OCI-LY1 (cell line): ENCODE measurements at regions not wholly inside any gene's neighbourhood (a gene's known extent, or its start where the extent isn't known, plus 50 kb on each side); places are given as distances from the start of the nearest gene placed in this dataset.

Source experiments
- EZH2 ChIP-seq: fragments of 200-600 bp; sonication (generic), shearing (Covaris generic); IDR thresholded peaks from 2 replicates; pipeline ENCODE4 v1.8.0; 2017; ENCODE audit warnings: borderline replicate concordance, mixed run types, mild to moderate bottlenecking, antibody characterized with exemption, low read length, moderate library complexity, mixed read lengths
- TF ChIP-seq, protein P1 (sequence below): fragments of 200-600 bp; sonication (generic), shearing (Covaris generic); IDR thresholded peaks from 2 replicates; pipeline ENCODE4 v1.5.1; 2017; ENCODE audit warnings: mild to moderate bottlenecking, antibody characterized with exemption, low read length, moderate library complexity, mixed read lengths

DNA sequence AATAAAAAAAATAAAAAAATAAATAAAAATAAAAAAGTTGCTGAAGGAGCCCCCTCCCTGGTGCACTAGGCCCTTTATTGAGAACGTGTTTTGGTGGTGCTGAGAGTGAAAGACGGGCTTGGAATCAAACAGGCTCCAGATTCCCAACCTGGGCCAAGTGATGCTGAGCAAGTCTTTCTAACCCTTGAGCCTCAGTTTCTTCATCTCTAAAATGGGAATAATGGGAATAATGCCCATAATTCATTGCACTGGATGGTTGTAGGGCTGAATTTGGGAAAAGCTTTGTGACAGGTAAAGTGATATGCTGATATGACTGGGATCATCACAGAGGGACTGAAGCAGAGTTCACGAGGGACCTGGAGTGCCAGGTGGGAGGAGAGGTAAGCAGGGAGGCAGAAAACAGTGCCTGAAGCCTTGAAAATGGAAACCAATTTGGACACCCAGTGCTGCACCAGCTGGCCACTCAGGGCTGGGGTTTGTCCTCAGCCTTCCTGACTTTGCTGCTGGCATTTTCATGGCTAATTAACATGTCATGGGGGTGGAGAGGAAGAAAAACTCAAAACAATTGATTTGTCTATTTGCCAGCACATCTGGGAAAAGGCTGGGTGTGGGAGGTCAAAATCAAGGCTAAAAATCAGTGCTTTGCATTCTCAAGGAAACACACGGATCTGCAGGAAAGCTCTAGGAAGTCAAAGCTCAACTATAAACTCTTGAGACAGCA lies 241.3 kb downstream of the LOXHD1 start:
- TF ChIP-seq, protein P1, sequence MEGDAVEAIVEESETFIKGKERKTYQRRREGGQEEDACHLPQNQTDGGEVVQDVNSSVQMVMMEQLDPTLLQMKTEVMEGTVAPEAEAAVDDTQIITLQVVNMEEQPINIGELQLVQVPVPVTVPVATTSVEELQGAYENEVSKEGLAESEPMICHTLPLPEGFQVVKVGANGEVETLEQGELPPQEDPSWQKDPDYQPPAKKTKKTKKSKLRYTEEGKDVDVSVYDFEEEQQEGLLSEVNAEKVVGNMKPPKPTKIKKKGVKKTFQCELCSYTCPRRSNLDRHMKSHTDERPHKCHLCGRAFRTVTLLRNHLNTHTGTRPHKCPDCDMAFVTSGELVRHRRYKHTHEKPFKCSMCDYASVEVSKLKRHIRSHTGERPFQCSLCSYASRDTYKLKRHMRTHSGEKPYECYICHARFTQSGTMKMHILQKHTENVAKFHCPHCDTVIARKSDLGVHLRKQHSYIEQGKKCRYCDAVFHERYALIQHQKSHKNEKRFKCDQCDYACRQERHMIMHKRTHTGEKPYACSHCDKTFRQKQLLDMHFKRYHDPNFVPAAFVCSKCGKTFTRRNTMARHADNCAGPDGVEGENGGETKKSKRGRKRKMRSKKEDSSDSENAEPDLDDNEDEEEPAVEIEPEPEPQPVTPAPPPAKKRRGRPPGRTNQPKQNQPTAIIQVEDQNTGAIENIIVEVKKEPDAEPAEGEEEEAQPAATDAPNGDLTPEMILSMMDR, result no peak
- TF ChIP-seq EZH2, result no peak
